ENCODE measurements at regions not wholly inside any gene's neighbourhood (a gene's known extent, or its start where the extent isn't known, plus 50 kb on each side); places are given as distances from the start of the nearest gene placed in this dataset.

DNA sequence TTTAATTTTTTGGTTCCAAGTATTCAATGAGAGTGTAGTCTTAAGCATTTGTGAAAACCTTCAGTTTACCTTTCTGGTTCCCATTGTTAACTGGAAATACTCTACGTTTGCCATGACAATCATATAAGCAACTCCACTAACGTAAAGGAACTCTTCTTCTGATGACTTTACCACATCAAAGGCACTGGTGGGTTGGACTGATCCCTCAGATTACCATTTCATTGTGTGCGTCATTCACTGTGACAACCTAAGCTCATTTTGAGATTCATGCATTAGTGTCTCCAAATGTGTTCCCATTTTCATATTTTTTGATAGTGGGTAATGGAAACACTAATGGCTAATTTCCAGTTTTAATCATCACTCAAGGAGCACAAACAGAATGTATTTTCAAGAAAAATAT, 119.9 kb upstream of the COL1A2 start:
- TF ChIP-seq, protein P1, sequence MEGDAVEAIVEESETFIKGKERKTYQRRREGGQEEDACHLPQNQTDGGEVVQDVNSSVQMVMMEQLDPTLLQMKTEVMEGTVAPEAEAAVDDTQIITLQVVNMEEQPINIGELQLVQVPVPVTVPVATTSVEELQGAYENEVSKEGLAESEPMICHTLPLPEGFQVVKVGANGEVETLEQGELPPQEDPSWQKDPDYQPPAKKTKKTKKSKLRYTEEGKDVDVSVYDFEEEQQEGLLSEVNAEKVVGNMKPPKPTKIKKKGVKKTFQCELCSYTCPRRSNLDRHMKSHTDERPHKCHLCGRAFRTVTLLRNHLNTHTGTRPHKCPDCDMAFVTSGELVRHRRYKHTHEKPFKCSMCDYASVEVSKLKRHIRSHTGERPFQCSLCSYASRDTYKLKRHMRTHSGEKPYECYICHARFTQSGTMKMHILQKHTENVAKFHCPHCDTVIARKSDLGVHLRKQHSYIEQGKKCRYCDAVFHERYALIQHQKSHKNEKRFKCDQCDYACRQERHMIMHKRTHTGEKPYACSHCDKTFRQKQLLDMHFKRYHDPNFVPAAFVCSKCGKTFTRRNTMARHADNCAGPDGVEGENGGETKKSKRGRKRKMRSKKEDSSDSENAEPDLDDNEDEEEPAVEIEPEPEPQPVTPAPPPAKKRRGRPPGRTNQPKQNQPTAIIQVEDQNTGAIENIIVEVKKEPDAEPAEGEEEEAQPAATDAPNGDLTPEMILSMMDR (IDR thresholded peaks at IDR 0.05; ENCODE audit: insufficient read depth, low read depth, low read length), result no peak
- TF ChIP-seq EZH2 (IDR thresholded peaks at IDR 0.05; ENCODE audit: insufficient read depth, low read length), result no peak

Measured in astrocyte (in vitro differentiated cells and primary cell).